ENCODE measurements at regions not wholly inside any gene's neighbourhood (a gene's known extent, or its start where the extent isn't known, plus 50 kb on each side); places are given as distances from the start of the nearest gene placed in this dataset.
"Not testable (repeated sequence)": the region's sequence is repeated elsewhere in the genome, so short reads cannot be mapped to it uniquely, and the experiment has no call there.

GRCh38 chr9:18061332-18061731, 412.6 kb upstream of the ADAMTSL1 start:
- no peak for DNase-seq (ENCODE audit: low spot score)
- no peak overlapping the region for H3K27ac Mint-ChIP-seq (ENCODE audit: unreplicated experiment)
- no peak overlapping the region for H3K4me3 Mint-ChIP-seq (ENCODE audit: unreplicated experiment)
- H3K27me3 Mint-ChIP-seq (ENCODE audit: low read depth), result no peaks in the 10 kb centered on the region
- H3K4me1 Mint-ChIP-seq (ENCODE audit: low read depth), result no peaks in the 10 kb centered on the region
- no peak for TF ChIP-seq CTCF (IDR thresholded peaks at IDR 0.05)
- peaks cover 2% of the 10 kb centered on the region for H3K9me3 Mint-ChIP-seq (ENCODE audit: low read depth)
- no peaks in the 10 kb centered on the region for H3K36me3 Mint-ChIP-seq (ENCODE audit: low read depth)

GRCh38 chr9:18061856-18062255, 412.1 kb upstream of the ADAMTSL1 start:
- H3K36me3 Mint-ChIP-seq (ENCODE audit: low read depth), result no peaks in the 10 kb centered on the region
- no peak for DNase-seq (ENCODE audit: low spot score)
- no peak overlapping the region for H3K4me3 Mint-ChIP-seq (ENCODE audit: unreplicated experiment)

GRCh38 chr9:18063856-18064390, 410.0 kb upstream of the ADAMTSL1 start:
- no peaks in the 10 kb centered on the region for H3K36me3 Mint-ChIP-seq (ENCODE audit: low read depth)
- no peak for DNase-seq (ENCODE audit: low spot score)
- no peaks in the 10 kb centered on the region for H3K27me3 Mint-ChIP-seq (ENCODE audit: low read depth)
- no peak overlapping the region for H3K27ac Mint-ChIP-seq (ENCODE audit: unreplicated experiment)
- no peaks in the 10 kb centered on the region for H3K4me1 Mint-ChIP-seq (ENCODE audit: low read depth)
- H3K9me3 Mint-ChIP-seq (ENCODE audit: low read depth), result peaks cover 2% of the 10 kb centered on the region
- H3K4me3 Mint-ChIP-seq (ENCODE audit: unreplicated experiment), result no peak overlapping the region
- no peak for TF ChIP-seq CTCF (IDR thresholded peaks at IDR 0.05)

More at GRCh38 chr9:18061856-18062255, 412.1 kb upstream of the ADAMTSL1 start:
- peaks cover 2% of the 10 kb centered on the region for H3K9me3 Mint-ChIP-seq (ENCODE audit: low read depth)
- H3K27me3 Mint-ChIP-seq (ENCODE audit: low read depth), result no peaks in the 10 kb centered on the region
- H3K27ac Mint-ChIP-seq (ENCODE audit: unreplicated experiment), result no peak overlapping the region
- TF ChIP-seq CTCF (IDR thresholded peaks at IDR 0.05), result no peak
- no peaks in the 10 kb centered on the region for H3K4me1 Mint-ChIP-seq (ENCODE audit: low read depth)

- H3K27ac Mint-ChIP-seq (ENCODE audit: unreplicated experiment); DNase-seq (ENCODE audit: low spot score); H3K4me3 Mint-ChIP-seq (ENCODE audit: unreplicated experiment); H3K36me3 Mint-ChIP-seq (ENCODE audit: low read depth); H3K4me1 Mint-ChIP-seq (ENCODE audit: low read depth); H3K27me3 Mint-ChIP-seq (ENCODE audit: low read depth); H3K9me3 Mint-ChIP-seq (ENCODE audit: low read depth): not testable (repeated sequence)
Measured at GRCh38 chr9:18066608-18067007, 407.3 kb upstream of the ADAMTSL1 start.

GRCh38 chr9:18067548-18068120, 406.3 kb upstream of the ADAMTSL1 start:
- Mint-ChIP-seq H3K36me3 (ENCODE audit: low read depth) (no peaks in the 10 kb centered on the region), H3K27me3 (ENCODE audit: low read depth) (no peaks in the 10 kb centered on the region), H3K4me1 (ENCODE audit: low read depth) (no peaks in the 10 kb centered on the region), H3K4me3 (ENCODE audit: unreplicated experiment) (no peak overlapping the region), H3K27ac (ENCODE audit: unreplicated experiment) (no peak overlapping the region), H3K9me3 (ENCODE audit: low read depth) (no peaks in the 10 kb centered on the region)
- DNase-seq (ENCODE audit: low spot score), result no peak
- TF ChIP-seq CTCF (IDR thresholded peaks at IDR 0.05), result no peak

GRCh38 chr9:18068900-18069299, 405.1 kb upstream of the ADAMTSL1 start:
- H3K4me1 Mint-ChIP-seq (ENCODE audit: low read depth), result peaks cover 7% of the 10 kb centered on the region
- H3K27me3 Mint-ChIP-seq (ENCODE audit: low read depth), result no peaks in the 10 kb centered on the region
- no peak overlapping the region for H3K4me3 Mint-ChIP-seq (ENCODE audit: unreplicated experiment)
- H3K27ac Mint-ChIP-seq (ENCODE audit: unreplicated experiment), result no peak overlapping the region
- TF ChIP-seq CTCF (IDR thresholded peaks at IDR 0.05), result no peak
- no peak for DNase-seq (ENCODE audit: low spot score)
- H3K36me3 Mint-ChIP-seq (ENCODE audit: low read depth), result no peaks in the 10 kb centered on the region
- H3K9me3 Mint-ChIP-seq (ENCODE audit: low read depth), result no peaks in the 10 kb centered on the region
